ENCODE measurements at regions not wholly inside any gene's neighbourhood (a gene's known extent, or its start where the extent isn't known, plus 50 kb on each side); places are given as distances from the start of the nearest gene placed in this dataset.

GRCh38 chr6:163958646-163959045, 544.1 kb downstream of the QKI start:
- Mint-ChIP-seq H3K4me1 (ENCODE audit: insufficient read depth, unreplicated experiment) (peaks cover 11% of the 10 kb centered on the region), H3K9me3 (ENCODE audit: unreplicated experiment) (no peaks in the 10 kb centered on the region), H3K36me3 (ENCODE audit: insufficient read depth, unreplicated experiment) (no peaks in the 10 kb centered on the region), H3K4me3 (ENCODE audit: unreplicated experiment) (no peak overlapping the region), H3K27ac (ENCODE audit: low read depth, unreplicated experiment) (no peak overlapping the region), H3K27me3 (ENCODE audit: insufficient read depth, unreplicated experiment) (no peaks in the 10 kb centered on the region)
- no peak for TF ChIP-seq CTCF (IDR thresholded peaks at IDR 0.05; ENCODE audit: unreplicated experiment)
- BruUV-seq (replicated peaks): no TSS peak
- intact Hi-C loops (cut with micrococcal nuclease): no loop called here
- ChIA-PET POLR2A (interaction anchor here (1.4 kb wide), 1 partner anchor 539 kb away, joined by 6 read pairs; no protein-coding TSS in a partner anchor), CTCF (interaction anchor here (1.0 kb wide), 1 partner anchor 542 kb away, joined by 3 read pairs; no protein-coding TSS in a partner anchor)
- no peak for DNase-seq (ENCODE audit: unreplicated experiment)

GRCh38 chr6:163956571-163957407, 542.3 kb downstream of the QKI start:
- no TSS peak for BruUV-seq (replicated peaks)
- peak; percentile 79 for TF ChIP-seq CTCF (IDR thresholded peaks at IDR 0.05; ENCODE audit: unreplicated experiment)
- Mint-ChIP-seq H3K27ac (ENCODE audit: low read depth, unreplicated experiment) (no peak overlapping the region), H3K27me3 (ENCODE audit: insufficient read depth, unreplicated experiment) (no peaks in the 10 kb centered on the region), H3K36me3 (ENCODE audit: insufficient read depth, unreplicated experiment) (no peaks in the 10 kb centered on the region), H3K4me1 (ENCODE audit: insufficient read depth, unreplicated experiment) (peaks cover 11% of the 10 kb centered on the region), H3K4me3 (ENCODE audit: unreplicated experiment) (no peak overlapping the region), H3K9me3 (ENCODE audit: unreplicated experiment) (no peaks in the 10 kb centered on the region)
- CTCF ChIA-PET: interaction anchor here (0.6 to 1.9 kb wide), 8 partner anchors 11 to 529 kb away, joined by 3 to 7 read pairs (median 4); no protein-coding TSS in a partner anchor
- POLR2A ChIA-PET: interaction anchor here (0.5 to 2.0 kb wide), 6 partner anchors 153 to 537 kb away, joined by 3 to 5 read pairs (median 3); no protein-coding TSS in a partner anchor
- peak; percentile 86 for DNase-seq (ENCODE audit: unreplicated experiment)
- intact Hi-C loops (cut with micrococcal nuclease): loop anchor here (1.0 to 2.0 kb wide), 5 partner anchors 152 to 970 kb away; no protein-coding TSS in a partner anchor

- no TSS peak for BruUV-seq (replicated peaks)
Measured at GRCh38 chr6:163955756-163956155, 541.2 kb downstream of the QKI start.

More at GRCh38 chr6:163955756-163956155, 541.2 kb downstream of the QKI start:
- Mint-ChIP-seq H3K36me3 (ENCODE audit: insufficient read depth, unreplicated experiment) (no peaks in the 10 kb centered on the region), H3K9me3 (ENCODE audit: unreplicated experiment) (no peaks in the 10 kb centered on the region), H3K27ac (ENCODE audit: low read depth, unreplicated experiment) (no peak overlapping the region), H3K4me1 (ENCODE audit: insufficient read depth, unreplicated experiment) (peaks cover 11% of the 10 kb centered on the region), H3K4me3 (ENCODE audit: unreplicated experiment) (no peak overlapping the region), H3K27me3 (ENCODE audit: insufficient read depth, unreplicated experiment) (no peaks in the 10 kb centered on the region)
- intact Hi-C loops (cut with micrococcal nuclease): loop anchor here (1.0 to 2.0 kb wide), 5 partner anchors 153 to 971 kb away; no protein-coding TSS in a partner anchor
- no peak for DNase-seq (ENCODE audit: unreplicated experiment)
- CTCF ChIA-PET: interaction anchor here (0.5 to 1.9 kb wide), 10 partner anchors 9 to 1089 kb away, joined by 3 to 7 read pairs (median 3); no protein-coding TSS in a partner anchor
- no peak for TF ChIP-seq CTCF (IDR thresholded peaks at IDR 0.05; ENCODE audit: unreplicated experiment)
- POLR2A ChIA-PET: interaction anchor here (1.3 to 2.0 kb wide), 3 partner anchors 154 to 536 kb away, joined by 3 to 4 read pairs (median 3); no protein-coding TSS in a partner anchor
